Vagina (tissue), 2 donors: ENCODE measurements at regions not wholly inside any gene's neighbourhood (a gene's known extent, or its start where the extent isn't known, plus 50 kb on each side); places are given as distances from the start of the nearest gene placed in this dataset.

Experiments used
- DNase-seq, 2 donors: peaks; one replicate each; pipeline ENCODE4 v3.0.0-alpha.2; 2017; ENCODE audit errors: extremely low spot score in 2 of 2
- H3K27ac ChIP-seq: fragments of 200-600 bp; sonication (generic); one replicate; pipeline ENCODE4 v1.5.1; 2019
- H3K27me3 ChIP-seq: fragments of 200-600 bp; sonication (generic); one replicate; pipeline ENCODE4 v1.5.1; 2019
- H3K36me3 ChIP-seq, 2 donors: fragments of 200-600 bp; sonication (generic); one replicate each; pipeline ENCODE4 v1.5.1; 2017 to 2019
- H3K4me1 ChIP-seq: fragments of 200-600 bp; sonication (generic); one replicate; pipeline ENCODE4 v1.5.1; 2019
- H3K4me3 ChIP-seq, 2 donors: fragments of 200-600 bp; sonication (generic); 1 replicate in 1 of 2; 2 replicates in 1 of 2; pipeline ENCODE4 v1.5.1; 2016 to 2019
- H3K9me3 ChIP-seq: fragments of 200-600 bp; sonication (generic); one replicate; pipeline ENCODE4 v1.5.1; 2019
- POLR2A ChIP-seq, 2 donors: fragments of 450-650 bp; IDR thresholded peaks; one replicate each; pipeline ENCODE4 v1.6.1; 2017; ENCODE audit warnings: antibody characterized with exemption in 2 of 2, mild to moderate bottlenecking in 2 of 2, moderate library complexity in 2 of 2
- POLR2AphosphoS5 ChIP-seq, 2 donors: sonication (generic); formaldehyde crosslinking; IDR thresholded peaks; one replicate each; pipeline ENCODE4 v1.9.0; 2017; ENCODE audit warnings: antibody characterized with exemption in 2 of 2, mild to moderate bottlenecking in 2 of 2, low read depth in 1 of 2; ENCODE audit not compliant: insufficient read depth in 1 of 2
- intact Hi-C: fragments of 100-400 bp; cut with DNase I; formaldehyde crosslinking; loops from one replicate; pipeline ENCODE4 v1.15.1; 2023
- TF ChIP-seq, protein P1 (sequence below), 3 experiments: fragments of 450-650 bp in 2 of 3; fragments of 200-600 bp in 1 of 3; sonication (generic) in 1 of 3; IDR thresholded peaks; one replicate each; pipeline ENCODE4 v1.5.1; 2017 to 2019; ENCODE audit warnings: antibody characterized with exemption in 3 of 3, mild to moderate bottlenecking in 2 of 3, moderate library complexity in 2 of 3

GRCh38 chr4:11534623-11535302, 106.1 kb upstream of the HS3ST1 start:
- Histone ChIP-seq H3K36me3 (no peaks in the 10 kb centered on the region), H3K4me1 (no peaks in the 10 kb centered on the region), H3K27ac (no peak overlapping the region), H3K9me3 (no peaks in the 10 kb centered on the region), H3K4me3 (no peak overlapping the region), H3K27me3 (no peaks in the 10 kb centered on the region)
- intact Hi-C loops: no loop called here
- TF ChIP-seq, protein P1, sequence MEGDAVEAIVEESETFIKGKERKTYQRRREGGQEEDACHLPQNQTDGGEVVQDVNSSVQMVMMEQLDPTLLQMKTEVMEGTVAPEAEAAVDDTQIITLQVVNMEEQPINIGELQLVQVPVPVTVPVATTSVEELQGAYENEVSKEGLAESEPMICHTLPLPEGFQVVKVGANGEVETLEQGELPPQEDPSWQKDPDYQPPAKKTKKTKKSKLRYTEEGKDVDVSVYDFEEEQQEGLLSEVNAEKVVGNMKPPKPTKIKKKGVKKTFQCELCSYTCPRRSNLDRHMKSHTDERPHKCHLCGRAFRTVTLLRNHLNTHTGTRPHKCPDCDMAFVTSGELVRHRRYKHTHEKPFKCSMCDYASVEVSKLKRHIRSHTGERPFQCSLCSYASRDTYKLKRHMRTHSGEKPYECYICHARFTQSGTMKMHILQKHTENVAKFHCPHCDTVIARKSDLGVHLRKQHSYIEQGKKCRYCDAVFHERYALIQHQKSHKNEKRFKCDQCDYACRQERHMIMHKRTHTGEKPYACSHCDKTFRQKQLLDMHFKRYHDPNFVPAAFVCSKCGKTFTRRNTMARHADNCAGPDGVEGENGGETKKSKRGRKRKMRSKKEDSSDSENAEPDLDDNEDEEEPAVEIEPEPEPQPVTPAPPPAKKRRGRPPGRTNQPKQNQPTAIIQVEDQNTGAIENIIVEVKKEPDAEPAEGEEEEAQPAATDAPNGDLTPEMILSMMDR (IDR thresholded peaks at IDR 0.05): no peak
- TF ChIP-seq POLR2AphosphoS5 (IDR thresholded peaks at IDR 0.05; ENCODE audit: insufficient read depth in 1 of 2, low read depth in 1 of 2) (no peak), POLR2A (IDR thresholded peaks at IDR 0.05) (no peak)
- no peak for DNase-seq

DNA sequence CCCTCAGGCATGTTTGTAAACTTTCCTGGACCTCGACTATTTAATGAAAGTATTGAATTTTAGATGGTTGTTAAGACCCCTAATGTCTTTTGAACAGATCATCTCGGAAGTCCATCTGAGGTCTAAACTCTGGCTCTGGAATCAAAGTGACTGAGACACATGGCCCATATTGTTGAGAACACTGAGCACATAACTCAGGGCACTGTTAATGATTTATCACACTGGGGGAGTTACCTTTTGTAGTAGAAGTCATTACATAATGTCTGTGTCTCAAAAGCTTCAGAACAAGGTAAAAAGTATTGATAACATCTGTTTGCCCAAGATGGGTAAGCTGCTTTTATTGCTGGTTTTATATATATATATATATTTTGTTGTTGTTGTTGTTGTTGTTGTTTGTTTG, 103.4 kb upstream of the HS3ST1 start:
- Histone ChIP-seq H3K27ac (no peak overlapping the region), H3K4me1 (no peaks in the 10 kb centered on the region), H3K4me3 (no peak overlapping the region), H3K36me3 (no peaks in the 10 kb centered on the region), H3K9me3 (no peaks in the 10 kb centered on the region), H3K27me3 (no peaks in the 10 kb centered on the region)
- TF ChIP-seq POLR2A (IDR thresholded peaks at IDR 0.05) (no peak), POLR2AphosphoS5 (IDR thresholded peaks at IDR 0.05; ENCODE audit: insufficient read depth in 1 of 2, low read depth in 1 of 2) (no peak)
- TF ChIP-seq, protein P1 (IDR thresholded peaks at IDR 0.05): no peak
- no peak for DNase-seq
- intact Hi-C loops: no loop called here

- no peak for TF ChIP-seq POLR2A (IDR thresholded peaks at IDR 0.05)
- TF ChIP-seq, protein P1 (IDR thresholded peaks at IDR 0.05): no peak
- TF ChIP-seq POLR2AphosphoS5 (IDR thresholded peaks at IDR 0.05; ENCODE audit: insufficient read depth in 1 of 2, low read depth in 1 of 2): no peak
- H3K27me3 ChIP-seq: no peaks in the 10 kb centered on the region
- no peak for DNase-seq
- H3K27ac ChIP-seq: no peak overlapping the region
- H3K36me3 ChIP-seq: no peaks in the 10 kb centered on the region
- H3K4me1 ChIP-seq: no peaks in the 10 kb centered on the region
- no peak overlapping the region for H3K4me3 ChIP-seq
- H3K9me3 ChIP-seq: no peaks in the 10 kb centered on the region
- intact Hi-C loops: no loop called here
Observed at GRCh38 chr4:11529625-11530201, 101.0 kb upstream of the HS3ST1 start.

DNA sequence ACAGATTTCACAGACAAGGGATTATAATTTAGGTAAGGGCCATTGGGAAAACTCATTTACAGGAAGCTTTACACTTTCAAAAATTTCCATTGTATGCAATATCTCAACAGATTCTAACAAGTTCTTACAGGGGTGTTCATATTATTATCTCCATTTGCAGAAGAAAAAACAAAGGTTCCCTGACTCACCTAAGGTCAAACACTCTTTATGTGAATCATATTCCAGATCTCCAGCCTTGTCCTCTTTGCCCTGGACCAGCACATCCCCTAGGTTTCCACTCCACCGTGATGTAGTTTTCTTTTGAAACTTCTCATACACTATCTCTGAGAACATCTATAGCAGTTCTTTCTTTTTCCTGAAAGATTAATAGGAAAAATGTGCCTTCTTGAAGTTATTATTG, 96.4 kb upstream of the HS3ST1 start:
- Histone ChIP-seq H3K4me3 (no peak overlapping the region), H3K4me1 (no peaks in the 10 kb centered on the region), H3K36me3 (no peaks in the 10 kb centered on the region), H3K27ac (no peak overlapping the region), H3K27me3 (no peaks in the 10 kb centered on the region), H3K9me3 (no peaks in the 10 kb centered on the region)
- intact Hi-C loops: no loop called here
- TF ChIP-seq, protein P1 (IDR thresholded peaks at IDR 0.05): no peak
- TF ChIP-seq POLR2AphosphoS5 (IDR thresholded peaks at IDR 0.05; ENCODE audit: insufficient read depth in 1 of 2, low read depth in 1 of 2): no peak
- no peak for TF ChIP-seq POLR2A (IDR thresholded peaks at IDR 0.05)
- DNase-seq: no peak

DNA sequence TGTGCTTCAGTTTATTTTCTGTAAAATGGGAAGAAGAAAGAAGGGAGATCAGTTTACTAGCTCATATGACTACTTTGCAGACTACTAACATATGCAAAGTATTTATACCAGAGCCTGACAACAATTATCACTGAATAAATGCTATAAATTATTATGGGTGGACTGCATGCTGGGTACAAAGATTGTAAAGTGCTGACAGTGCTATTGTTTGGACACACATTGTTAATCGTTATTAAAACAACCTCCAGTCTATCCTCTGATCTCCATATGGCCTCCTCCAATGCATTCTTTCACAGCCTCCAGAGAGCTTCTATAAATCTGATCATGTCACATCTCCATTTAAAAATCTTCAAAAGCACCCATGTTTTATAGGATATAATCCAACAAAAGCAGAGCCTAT, 90.1 kb upstream of the HS3ST1 start:
- no peaks in the 10 kb centered on the region for H3K27me3 ChIP-seq
- no peaks in the 10 kb centered on the region for H3K36me3 ChIP-seq
- intact Hi-C loops: no loop called here
- no peaks in the 10 kb centered on the region for H3K4me1 ChIP-seq
- H3K9me3 ChIP-seq: no peaks in the 10 kb centered on the region
- TF ChIP-seq, protein P1 (IDR thresholded peaks at IDR 0.05): no peak
- TF ChIP-seq POLR2AphosphoS5 (IDR thresholded peaks at IDR 0.05; ENCODE audit: insufficient read depth in 1 of 2, low read depth in 1 of 2) (no peak), POLR2A (IDR thresholded peaks at IDR 0.05) (no peak)
- no peak for DNase-seq
- H3K27ac ChIP-seq: no peak overlapping the region
- no peak overlapping the region for H3K4me3 ChIP-seq
